Osteoblast (primary cell): ENCODE measurements at regions not wholly inside any gene's neighbourhood (a gene's known extent, or its start where the extent isn't known, plus 50 kb on each side); places are given as distances from the start of the nearest gene placed in this dataset.
A peak's percentile ranks its signal among the peaks of the same experiment; 100 is the strongest.

Experiments used
- DNase-seq: peaks from one replicate; pipeline ENCODE4 v3.0.0; 2011; ENCODE audit warnings: low spot score, mixed read lengths; ENCODE audit not compliant: insufficient read length; ENCODE audit errors: missing footprints
- H2AFZ ChIP-seq: 2 replicates; pipeline ENCODE4 v1.6.0; 2011; ENCODE audit warnings: mild to moderate bottlenecking, low read length
- H3K27ac ChIP-seq: 2 replicates; pipeline ENCODE4 v1.5.1; 2011; ENCODE audit warnings: mild to moderate bottlenecking, low read depth, low read length, moderate library complexity
- H3K27me3 ChIP-seq: 2 replicates; pipeline ENCODE4 v1.6.0; 2012; ENCODE audit warnings: mild to moderate bottlenecking, control low read depth, inconsistent platforms, low read length, moderate library complexity; ENCODE audit not compliant: insufficient read depth
- H3K36me3 ChIP-seq: 2 replicates; pipeline ENCODE4 v1.5.1; 2011; ENCODE audit warnings: mild to moderate bottlenecking, low read length, control low read depth, moderate library complexity; ENCODE audit not compliant: insufficient read depth
- H3K4me1 ChIP-seq: 2 replicates; pipeline ENCODE4 v1.5.1; 2011; ENCODE audit warnings: mild to moderate bottlenecking, low read length, control low read depth, moderate library complexity; ENCODE audit not compliant: insufficient read depth
- H3K4me2 ChIP-seq: 2 replicates; pipeline ENCODE4 v1.6.0; 2011; ENCODE audit warnings: mild to moderate bottlenecking, low read length; ENCODE audit not compliant: insufficient read depth
- H3K4me3 ChIP-seq: fragments of 200-600 bp; sonication (generic); 3 replicates; pipeline ENCODE4 v1.5.1; 2012; ENCODE audit warnings: mild to moderate bottlenecking, low read length, inconsistent platforms; ENCODE audit not compliant: insufficient read depth
- H3K79me2 ChIP-seq: 2 replicates; pipeline ENCODE4 v1.6.0; 2012; ENCODE audit warnings: mild to moderate bottlenecking, low read length, control low read depth, inconsistent platforms; ENCODE audit not compliant: insufficient read depth
- H3K9me3 ChIP-seq: 2 replicates; pipeline ENCODE4 v1.5.1; 2011; ENCODE audit warnings: low read depth, low read length, control low read depth
- H4K20me1 ChIP-seq: 2 replicates; pipeline ENCODE4 v1.6.0; 2012; ENCODE audit warnings: mild to moderate bottlenecking, low read length, control low read depth; ENCODE audit not compliant: insufficient read depth
- TF ChIP-seq, protein P1 (sequence below): IDR thresholded peaks from 2 replicates; pipeline ENCODE4 v1.5.1; 2011; ENCODE audit warnings: mild to moderate bottlenecking, low read depth, low read length, moderate library complexity; ENCODE audit errors: extremely low read depth

- no peak for DNase-seq
- Histone ChIP-seq H3K36me3 (no peaks in the 10 kb centered on the region), H3K27ac (peak overlapping the region; percentile 1), H3K27me3 (no peaks in the 10 kb centered on the region), H3K79me2 (peaks cover 73% of the 10 kb centered on the region), H3K4me3 (no peak overlapping the region), H4K20me1 (no peaks in the 10 kb centered on the region), H3K4me2 (no peak overlapping the region), H3K9me3 (peaks cover 2% of the 10 kb centered on the region), H2AFZ (no peak overlapping the region), H3K4me1 (peaks cover 86% of the 10 kb centered on the region)
- TF ChIP-seq, protein P1, sequence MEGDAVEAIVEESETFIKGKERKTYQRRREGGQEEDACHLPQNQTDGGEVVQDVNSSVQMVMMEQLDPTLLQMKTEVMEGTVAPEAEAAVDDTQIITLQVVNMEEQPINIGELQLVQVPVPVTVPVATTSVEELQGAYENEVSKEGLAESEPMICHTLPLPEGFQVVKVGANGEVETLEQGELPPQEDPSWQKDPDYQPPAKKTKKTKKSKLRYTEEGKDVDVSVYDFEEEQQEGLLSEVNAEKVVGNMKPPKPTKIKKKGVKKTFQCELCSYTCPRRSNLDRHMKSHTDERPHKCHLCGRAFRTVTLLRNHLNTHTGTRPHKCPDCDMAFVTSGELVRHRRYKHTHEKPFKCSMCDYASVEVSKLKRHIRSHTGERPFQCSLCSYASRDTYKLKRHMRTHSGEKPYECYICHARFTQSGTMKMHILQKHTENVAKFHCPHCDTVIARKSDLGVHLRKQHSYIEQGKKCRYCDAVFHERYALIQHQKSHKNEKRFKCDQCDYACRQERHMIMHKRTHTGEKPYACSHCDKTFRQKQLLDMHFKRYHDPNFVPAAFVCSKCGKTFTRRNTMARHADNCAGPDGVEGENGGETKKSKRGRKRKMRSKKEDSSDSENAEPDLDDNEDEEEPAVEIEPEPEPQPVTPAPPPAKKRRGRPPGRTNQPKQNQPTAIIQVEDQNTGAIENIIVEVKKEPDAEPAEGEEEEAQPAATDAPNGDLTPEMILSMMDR = no peak
These were observed 61.6 kb upstream of the IPO9 start for GRCh38 chr1:201767339-201767738.

GRCh38 chr1:201769072-201769471 is 59.9 kb upstream of the IPO9 start:
- Histone ChIP-seq H3K36me3 (no peaks in the 10 kb centered on the region), H3K9me3 (peaks cover 2% of the 10 kb centered on the region), H3K27ac (peak overlapping the region; percentile 74), H2AFZ (no peak overlapping the region), H3K4me3 (no peak overlapping the region), H3K4me1 (peaks cover 82% of the 10 kb centered on the region), H4K20me1 (no peaks in the 10 kb centered on the region), H3K4me2 (no peak overlapping the region), H3K27me3 (no peaks in the 10 kb centered on the region), H3K79me2 (peaks cover 70% of the 10 kb centered on the region)
- TF ChIP-seq, protein P1 = no peak
- no peak for DNase-seq

DNA sequence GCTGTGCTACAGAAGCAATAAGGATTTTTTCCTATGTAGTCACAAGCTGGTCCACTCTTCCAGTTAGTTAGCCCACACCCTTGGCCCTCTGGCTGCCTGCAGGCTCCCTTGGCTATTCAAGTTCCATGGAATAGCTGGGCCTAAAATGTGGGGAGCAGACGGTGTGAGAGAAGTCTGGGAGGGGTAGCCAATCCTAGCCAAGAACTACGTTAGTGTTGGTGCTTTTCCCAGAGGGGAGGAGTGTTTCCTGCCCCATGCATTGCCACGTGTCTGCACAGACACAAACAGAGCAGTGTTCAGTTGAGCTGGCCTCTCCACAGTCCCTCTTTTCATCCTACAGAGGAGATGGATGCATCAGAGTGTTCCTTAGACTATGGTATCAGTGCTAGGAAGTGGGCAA is 59.0 kb upstream of the IPO9 start:
- DNase-seq = no peak
- no peak overlapping the region for H2AFZ ChIP-seq
- no peak overlapping the region for H3K4me2 ChIP-seq
- peaks cover 2% of the 10 kb centered on the region for H3K9me3 ChIP-seq
- peak overlapping the region; percentile 74 for H3K27ac ChIP-seq
- no peaks in the 10 kb centered on the region for H3K27me3 ChIP-seq
- TF ChIP-seq, protein P1 = no peak
- no peaks in the 10 kb centered on the region for H4K20me1 ChIP-seq
- H3K79me2 ChIP-seq = peaks cover 61% of the 10 kb centered on the region
- peaks cover 81% of the 10 kb centered on the region for H3K4me1 ChIP-seq
- H3K36me3 ChIP-seq = no peaks in the 10 kb centered on the region
- H3K4me3 ChIP-seq = no peak overlapping the region

DNA sequence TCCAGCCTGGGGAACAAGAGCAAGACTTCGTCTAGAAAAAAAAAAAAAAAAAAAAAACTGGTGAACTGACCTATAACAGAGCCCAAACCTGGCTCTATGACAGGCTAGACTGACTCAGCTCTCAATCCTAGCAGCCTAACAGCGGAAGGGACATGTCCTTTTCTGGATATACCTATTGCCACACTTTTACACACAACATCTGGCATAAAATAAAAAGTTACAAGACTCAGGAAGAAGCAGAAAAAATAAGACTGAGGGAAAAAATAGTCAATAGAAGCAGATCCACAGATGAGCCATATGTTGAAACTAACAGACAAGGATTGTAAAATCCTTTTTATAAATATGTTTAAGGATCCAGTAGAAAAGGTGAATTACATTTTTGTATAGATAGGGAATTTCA is 57.5 kb upstream of the IPO9 start:
- peak overlapping the region; percentile 74 for H3K27ac ChIP-seq
- H3K4me1 ChIP-seq = peaks cover 74% of the 10 kb centered on the region

More for the DNA sequence above, 57.5 kb upstream of the IPO9 start:
- no peaks in the 10 kb centered on the region for H3K27me3 ChIP-seq
- no peaks in the 10 kb centered on the region for H4K20me1 ChIP-seq
- no peak overlapping the region for H3K4me2 ChIP-seq
- H3K36me3 ChIP-seq = peaks cover 3% of the 10 kb centered on the region
- no peak for DNase-seq
- H3K4me3 ChIP-seq = no peak overlapping the region
- TF ChIP-seq, protein P1 = no peak
- no peak overlapping the region for H2AFZ ChIP-seq
- peaks cover 2% of the 10 kb centered on the region for H3K9me3 ChIP-seq
- peaks cover 63% of the 10 kb centered on the region for H3K79me2 ChIP-seq
